ENCODE measurements at regions not wholly inside any gene's neighbourhood (a gene's known extent, or its start where the extent isn't known, plus 50 kb on each side); places are given as distances from the start of the nearest gene placed in this dataset.
"Not testable (repeated sequence)": the region's sequence is repeated elsewhere in the genome, so short reads cannot be mapped to it uniquely, and the experiment has no call there.

GRCh38 chr2:77652499-77652898 lies 130.3 kb upstream of the LRRTM4 start:
- Histone ChIP-seq H3K27me3 (no peaks in the 10 kb centered on the region), H3K36me3 (no peaks in the 10 kb centered on the region), H3K27ac (no peak overlapping the region), H3K9me3 (no peaks in the 10 kb centered on the region), H3K4me1 (no peaks in the 10 kb centered on the region), H3K4me3 (no peak overlapping the region)
- intact Hi-C loops (cut with DNase I; ENCODE audit: low total_unique reads): no loop called here
- DNase-seq: no peak
- TF ChIP-seq POLR2A (IDR thresholded peaks at IDR 0.05): no peak
- TF ChIP-seq CTCF (IDR thresholded peaks at IDR 0.05 in 4 of 5, conservative IDR thresholded peaks at IDR 0.05 in 1 of 5): no peak
- in situ Hi-C loops (cut with MboI; ENCODE audit: low sequenced_read_pairs in 4 of 4): no loop called here
- no peak for ATAC-seq

GRCh38 chr2:77664491-77664890 lies 142.3 kb upstream of the LRRTM4 start:
- no peak for TF ChIP-seq POLR2A (IDR thresholded peaks at IDR 0.05)
- TF ChIP-seq CTCF (IDR thresholded peaks at IDR 0.05 in 4 of 5, conservative IDR thresholded peaks at IDR 0.05 in 1 of 5): no peak
- in situ Hi-C loops (cut with MboI; ENCODE audit: low sequenced_read_pairs in 4 of 4): no loop called here
- Histone ChIP-seq H3K4me1 (no peaks in the 10 kb centered on the region), H3K27ac (no peak overlapping the region), H3K9me3 (no peaks in the 10 kb centered on the region), H3K27me3 (no peaks in the 10 kb centered on the region), H3K4me3 (no peak overlapping the region), H3K36me3 (no peaks in the 10 kb centered on the region)
- DNase-seq: no peak
- intact Hi-C loops (cut with DNase I; ENCODE audit: low total_unique reads): no loop called here
- ATAC-seq: no peak

- Histone ChIP-seq H3K9me3 (no peaks in the 10 kb centered on the region), H3K27ac (no peak overlapping the region), H3K4me3 (no peak overlapping the region), H3K36me3 (no peaks in the 10 kb centered on the region), H3K27me3 (no peaks in the 10 kb centered on the region), H3K4me1 (no peaks in the 10 kb centered on the region)
- in situ Hi-C loops (cut with MboI; ENCODE audit: low sequenced_read_pairs in 4 of 4): no loop called here
- ATAC-seq (no peak), DNase-seq (no peak)
- no peak for TF ChIP-seq POLR2A (IDR thresholded peaks at IDR 0.05)
- TF ChIP-seq CTCF (IDR thresholded peaks at IDR 0.05 in 4 of 5, conservative IDR thresholded peaks at IDR 0.05 in 1 of 5): no peak
- intact Hi-C loops (cut with DNase I; ENCODE audit: low total_unique reads): no loop called here
Observed at GRCh38 chr2:77666251-77666980, 144.2 kb upstream of the LRRTM4 start.

- intact Hi-C loops (cut with DNase I; ENCODE audit: low total_unique reads); H3K4me3 ChIP-seq; H3K9me3 ChIP-seq; ATAC-seq; H3K27me3 ChIP-seq; DNase-seq; in situ Hi-C loops (cut with MboI; ENCODE audit: low sequenced_read_pairs in 4 of 4); H3K4me1 ChIP-seq; H3K36me3 ChIP-seq; H3K27ac ChIP-seq: not testable (repeated sequence)
Observed at GRCh38 chr2:77684543-77685319, 162.6 kb upstream of the LRRTM4 start.

- in situ Hi-C loops (cut with MboI; ENCODE audit: low sequenced_read_pairs in 4 of 4) (no loop called here), intact Hi-C loops (cut with DNase I; ENCODE audit: low total_unique reads) (no loop called here)
- ATAC-seq: no peak
- DNase-seq: no peak
- TF ChIP-seq CTCF (IDR thresholded peaks at IDR 0.05 in 4 of 5, conservative IDR thresholded peaks at IDR 0.05 in 1 of 5) (no peak), POLR2A (IDR thresholded peaks at IDR 0.05) (no peak)
- Histone ChIP-seq H3K27me3 (no peaks in the 10 kb centered on the region), H3K36me3 (no peaks in the 10 kb centered on the region), H3K4me3 (no peak overlapping the region), H3K27ac (no peak overlapping the region), H3K9me3 (no peaks in the 10 kb centered on the region), H3K4me1 (no peaks in the 10 kb centered on the region)
Observed at GRCh38 chr2:77712601-77713000, 190.4 kb upstream of the LRRTM4 start.
